KMS-11 (cell line): ENCODE measurements at regions not wholly inside any gene's neighbourhood (a gene's known extent, or its start where the extent isn't known, plus 50 kb on each side); places are given as distances from the start of the nearest gene placed in this dataset.
"Not testable (repeated sequence)": the region's sequence is repeated elsewhere in the genome, so short reads cannot be mapped to it uniquely, and the experiment has no call there.

Source experiments
- H2AFZ ChIP-seq: fragments of 200-600 bp; sonication (generic); 2 replicates; pipeline ENCODE4 v1.6.1; 2016; ENCODE audit warnings: antibody characterized with exemption, mixed run types, low read depth
- H3K27ac ChIP-seq: fragments of 200-600 bp; sonication (generic); 2 replicates; pipeline ENCODE4 v1.6.1; 2016; ENCODE audit warnings: mild to moderate bottlenecking, mixed run types
- H3K27me3 ChIP-seq: fragments of 200-600 bp; sonication (generic); 2 replicates; pipeline ENCODE4 v1.6.1; 2017; ENCODE audit warnings: mild to moderate bottlenecking, low read depth, mixed run types, moderate library complexity; ENCODE audit not compliant: insufficient read depth
- H3K36me3 ChIP-seq: fragments of 200-600 bp; sonication (generic); 2 replicates; pipeline ENCODE4 v1.6.1; 2017; ENCODE audit warnings: mild to moderate bottlenecking, mixed run types; ENCODE audit not compliant: insufficient read depth
- H3K4me1 ChIP-seq: fragments of 200-600 bp; sonication (generic); 2 replicates; pipeline ENCODE4 v1.6.1; 2016; ENCODE audit warnings: mild to moderate bottlenecking, low read depth, mixed run types; ENCODE audit not compliant: poor library complexity, severe bottlenecking
- H3K4me2 ChIP-seq: fragments of 200-600 bp; sonication (generic); 2 replicates; pipeline ENCODE4 v1.7.0; 2016; ENCODE audit warnings: mild to moderate bottlenecking, mixed run types
- H3K4me3 ChIP-seq: fragments of 200-600 bp; sonication (generic); IDR thresholded peaks from 2 replicates; pipeline ENCODE4 v1.6.1; 2017; ENCODE audit warnings: low read depth, low read length, mixed read lengths; ENCODE audit not compliant: insufficient read depth
- H3K79me2 ChIP-seq: fragments of 200-600 bp; sonication (generic); 2 replicates; pipeline ENCODE4 v1.6.1; 2016; ENCODE audit warnings: low read depth, mixed run types; ENCODE audit not compliant: insufficient read depth
- H3K9ac ChIP-seq: fragments of 200-600 bp; sonication (generic); 2 replicates; pipeline ENCODE4 v1.6.1; 2016; ENCODE audit warnings: mild to moderate bottlenecking, mixed run types
- H4K20me1 ChIP-seq: fragments of 200-600 bp; sonication (generic); 2 replicates; pipeline ENCODE4 v1.6.1; 2016; ENCODE audit warnings: mild to moderate bottlenecking, mixed run types; ENCODE audit not compliant: insufficient read depth
- TF ChIP-seq, protein P1 (sequence below): fragments of 200-600 bp; sonication (generic); conservative IDR thresholded peaks from 2 replicates; pipeline ENCODE4 v1.6.1; 2017; ENCODE audit warnings: low read depth, mild to moderate bottlenecking, antibody characterized with exemption, low read length, moderate library complexity, mixed read lengths

DNA sequence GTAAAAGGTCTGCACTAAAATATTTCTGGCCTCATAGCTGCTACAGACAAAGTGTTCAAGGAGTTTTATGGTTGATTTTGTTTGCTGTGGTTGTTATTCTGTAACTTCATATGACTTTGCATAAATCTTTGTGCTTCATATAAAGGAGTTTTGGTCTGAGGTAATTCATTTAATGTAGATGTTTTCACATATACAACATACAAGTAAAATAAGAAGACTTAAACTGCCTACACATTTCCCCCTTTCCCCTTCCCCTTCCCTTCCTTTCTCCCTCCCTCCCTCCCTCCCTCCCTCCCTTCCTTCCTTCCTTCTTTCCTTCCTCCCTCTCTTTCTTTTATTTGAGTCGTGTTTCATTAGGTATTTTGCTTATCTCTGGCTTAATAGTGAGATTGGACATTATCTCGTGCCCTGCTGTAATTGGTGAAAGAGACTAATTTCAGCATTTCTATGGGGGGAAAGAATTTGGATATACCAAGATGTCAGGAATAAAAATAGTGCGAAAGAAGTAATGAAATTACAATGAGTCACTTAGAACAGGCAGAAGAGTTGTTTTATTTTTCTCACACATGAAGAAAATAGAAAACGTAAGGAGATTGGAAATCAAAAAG, 144.9 kb upstream of the MAD2L1 start:
- no peaks in the 10 kb centered on the region for H3K79me2 ChIP-seq
- H2AFZ ChIP-seq = no peak overlapping the region
- no peaks in the 10 kb centered on the region for H4K20me1 ChIP-seq
- H3K27ac ChIP-seq = no peak overlapping the region
- H3K36me3 ChIP-seq = no peaks in the 10 kb centered on the region
- TF ChIP-seq, protein P1, sequence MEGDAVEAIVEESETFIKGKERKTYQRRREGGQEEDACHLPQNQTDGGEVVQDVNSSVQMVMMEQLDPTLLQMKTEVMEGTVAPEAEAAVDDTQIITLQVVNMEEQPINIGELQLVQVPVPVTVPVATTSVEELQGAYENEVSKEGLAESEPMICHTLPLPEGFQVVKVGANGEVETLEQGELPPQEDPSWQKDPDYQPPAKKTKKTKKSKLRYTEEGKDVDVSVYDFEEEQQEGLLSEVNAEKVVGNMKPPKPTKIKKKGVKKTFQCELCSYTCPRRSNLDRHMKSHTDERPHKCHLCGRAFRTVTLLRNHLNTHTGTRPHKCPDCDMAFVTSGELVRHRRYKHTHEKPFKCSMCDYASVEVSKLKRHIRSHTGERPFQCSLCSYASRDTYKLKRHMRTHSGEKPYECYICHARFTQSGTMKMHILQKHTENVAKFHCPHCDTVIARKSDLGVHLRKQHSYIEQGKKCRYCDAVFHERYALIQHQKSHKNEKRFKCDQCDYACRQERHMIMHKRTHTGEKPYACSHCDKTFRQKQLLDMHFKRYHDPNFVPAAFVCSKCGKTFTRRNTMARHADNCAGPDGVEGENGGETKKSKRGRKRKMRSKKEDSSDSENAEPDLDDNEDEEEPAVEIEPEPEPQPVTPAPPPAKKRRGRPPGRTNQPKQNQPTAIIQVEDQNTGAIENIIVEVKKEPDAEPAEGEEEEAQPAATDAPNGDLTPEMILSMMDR = no peak
- no peaks in the 10 kb centered on the region for H3K4me1 ChIP-seq
- no peak overlapping the region for H3K4me2 ChIP-seq
- no peak overlapping the region for H3K4me3 ChIP-seq
- no peaks in the 10 kb centered on the region for H3K27me3 ChIP-seq
- H3K9ac ChIP-seq = no peak overlapping the region

DNA sequence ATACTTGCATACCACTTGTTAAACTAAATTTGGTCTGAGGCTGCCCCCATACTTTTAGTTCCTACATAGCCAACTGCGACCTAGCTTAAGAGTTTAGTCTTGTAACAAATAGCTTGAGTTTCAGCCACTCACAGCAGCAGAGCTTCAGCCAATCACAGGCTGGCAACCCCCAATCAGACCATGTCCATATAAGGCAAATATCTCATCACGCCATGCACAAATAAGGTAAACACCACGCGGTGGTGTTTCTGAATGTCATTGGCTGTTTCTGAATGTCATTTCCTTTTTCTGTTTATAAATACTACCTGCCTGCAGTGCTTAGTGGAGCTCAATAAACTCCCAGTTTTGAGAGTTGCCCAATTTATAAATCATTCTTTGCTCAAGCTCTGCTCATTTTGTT, 143.1 kb upstream of the MAD2L1 start:
- Histone ChIP-seq H3K4me2 (no peak overlapping the region), H3K27me3 (no peaks in the 10 kb centered on the region), H3K36me3 (no peaks in the 10 kb centered on the region), H3K27ac (no peak overlapping the region), H4K20me1 (no peaks in the 10 kb centered on the region), H3K4me3 (no peak overlapping the region), H2AFZ (no peak overlapping the region), H3K79me2 (no peaks in the 10 kb centered on the region), H3K4me1 (no peaks in the 10 kb centered on the region), H3K9ac (no peak overlapping the region)
- TF ChIP-seq, protein P1 = no peak

DNA sequence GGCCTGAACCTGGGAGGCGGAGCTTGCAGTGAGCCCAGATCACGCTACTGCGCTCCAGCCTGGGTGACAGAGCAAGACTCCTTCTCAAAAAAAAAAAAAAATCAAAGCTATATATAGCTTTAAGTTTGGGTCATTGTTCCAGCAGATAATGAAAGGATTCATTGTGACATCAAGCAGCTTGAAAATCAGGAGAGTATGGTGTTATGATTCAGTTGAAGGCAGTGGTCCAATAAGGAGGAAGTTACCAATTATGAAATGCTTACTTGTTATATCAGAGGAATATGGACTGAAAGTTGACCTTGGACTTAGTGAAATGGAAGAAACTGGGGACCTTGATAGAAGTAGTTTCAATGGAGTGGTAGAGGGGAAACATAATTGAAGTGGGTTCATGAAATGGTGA, 140.4 kb upstream of the MAD2L1 start:
- Histone ChIP-seq H3K4me2 (no peak overlapping the region), H3K27ac (no peak overlapping the region), H4K20me1 (no peaks in the 10 kb centered on the region), H3K36me3 (no peaks in the 10 kb centered on the region), H3K9ac (no peak overlapping the region), H3K4me3 (no peak overlapping the region), H2AFZ (no peak overlapping the region), H3K79me2 (no peaks in the 10 kb centered on the region), H3K4me1 (no peaks in the 10 kb centered on the region), H3K27me3 (no peaks in the 10 kb centered on the region)
- TF ChIP-seq, protein P1 = no peak

DNA sequence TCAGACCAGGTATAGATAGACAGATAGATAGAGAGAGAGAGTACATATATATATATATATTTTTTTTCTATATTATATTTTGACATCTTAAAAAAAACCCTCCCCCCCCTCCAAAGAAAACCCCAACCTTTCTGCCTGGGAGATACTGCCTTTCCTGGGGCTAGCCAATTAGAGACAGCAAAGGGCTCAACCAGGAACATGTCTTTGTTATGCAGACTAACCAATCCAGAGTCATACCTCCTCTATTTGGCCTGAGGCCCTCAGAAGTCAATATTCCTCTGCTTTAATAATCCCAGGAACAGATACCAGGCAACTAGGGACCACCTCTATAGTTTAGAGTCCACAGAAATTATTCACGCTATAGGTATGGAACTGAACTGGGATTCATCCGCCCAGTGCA, 135.6 kb upstream of the MAD2L1 start:
- Histone ChIP-seq H3K36me3 (no peaks in the 10 kb centered on the region), H3K4me1 (no peaks in the 10 kb centered on the region), H3K79me2 (no peaks in the 10 kb centered on the region), H3K27me3 (no peaks in the 10 kb centered on the region), H3K4me2 (no peak overlapping the region), H2AFZ (no peak overlapping the region), H3K27ac (no peak overlapping the region), H4K20me1 (no peaks in the 10 kb centered on the region), H3K4me3 (no peak overlapping the region), H3K9ac (no peak overlapping the region)
- TF ChIP-seq, protein P1 = no peak

DNA sequence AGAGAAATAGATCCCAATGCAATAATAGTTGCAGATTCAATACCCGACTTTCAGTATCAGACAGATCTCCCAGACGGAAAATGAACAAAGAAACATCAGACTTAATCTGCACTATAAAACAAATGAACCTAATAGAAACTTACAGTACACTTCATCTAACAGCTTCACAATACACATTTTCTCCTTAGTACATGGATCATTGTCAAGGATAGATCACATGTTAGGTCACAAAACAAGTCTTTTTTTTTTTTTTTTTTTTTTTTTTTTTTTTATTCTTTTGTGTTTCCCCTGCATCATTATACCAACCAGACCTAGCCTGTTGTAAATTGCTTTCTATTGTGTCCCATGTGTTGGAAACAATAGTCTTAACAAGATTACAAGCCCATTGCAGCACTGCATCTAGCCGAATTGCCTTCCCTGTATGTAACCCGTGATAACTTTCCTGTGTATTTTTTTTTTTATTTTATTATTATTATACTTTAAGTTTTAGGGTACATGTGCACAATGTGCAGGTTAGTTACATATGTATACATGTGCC, 134.0 kb upstream of the MAD2L1 start:
- H3K4me1 ChIP-seq, H3K36me3 ChIP-seq, H3K4me2 ChIP-seq: not testable (repeated sequence)

More for the DNA sequence above, 134.0 kb upstream of the MAD2L1 start:
- H2AFZ ChIP-seq, H3K27me3 ChIP-seq, H3K4me3 ChIP-seq, H3K79me2 ChIP-seq, H3K27ac ChIP-seq, H4K20me1 ChIP-seq, H3K9ac ChIP-seq: not testable (repeated sequence)
